OCI-LY7 (cell line): ENCODE measurements at regions not wholly inside any gene's neighbourhood (a gene's known extent, or its start where the extent isn't known, plus 50 kb on each side); places are given as distances from the start of the nearest gene placed in this dataset.

Source experiments
- BruUV-seq: library from RNA; stranded (reverse); fragments of 400-500 nt; replicated peaks from 2 replicates; lab custom pipeline; 2021; lab: Mats Ljungman, UMichigan
- CTCF ChIA-PET: fragments of 300-600 bp; sonication (Branson Sonifier 250); formaldehyde crosslinking; loops from one replicate; lab custom pipeline; 2022; ENCODE audit warnings: antibody characterized with exemption; ENCODE audit not compliant: unreplicated experiment; lab: Charles Lee
- POLR2A ChIA-PET: fragments of 300-600 bp; sonication (Branson Sonifier 250); formaldehyde crosslinking; loops from one replicate; lab custom pipeline; 2022; ENCODE audit warnings: antibody characterized with exemption; lab: Charles Lee
- DNase-seq: peaks from one replicate; pipeline ENCODE4 v3.0.0-alpha.2; 2015; ENCODE audit warnings: low spot score
- H2AFZ ChIP-seq: fragments of 200-600 bp; sonication (generic), shearing (Covaris generic); 2 replicates; pipeline ENCODE4 v1.6.1; 2014; ENCODE audit warnings: mild to moderate bottlenecking, antibody characterized with exemption, low read length, moderate library complexity
- H3K27ac ChIP-seq: fragments of 200-600 bp; sonication (generic); 2 replicates; pipeline ENCODE4 v1.5.1; 2014; ENCODE audit warnings: mixed run types, low read depth, mild to moderate bottlenecking, moderate library complexity, low read length, inconsistent platforms; ENCODE audit not compliant: poor library complexity, severe bottlenecking
- H3K36me3 ChIP-seq: fragments of 200-600 bp; sonication (generic); 2 replicates; pipeline ENCODE4 v1.6.1; 2014; ENCODE audit warnings: mild to moderate bottlenecking, antibody characterized with exemption, low read length, moderate library complexity, mixed read lengths; ENCODE audit not compliant: insufficient read depth
- H3K4me1 ChIP-seq: fragments of 200-600 bp; sonication (generic); 2 replicates; pipeline ENCODE4 v1.5.1; 2014; ENCODE audit warnings: mild to moderate bottlenecking, low read length; ENCODE audit not compliant: insufficient read depth, poor library complexity, severe bottlenecking
- H3K4me2 ChIP-seq: fragments of 200-600 bp; sonication (generic); 2 replicates; pipeline ENCODE4 v1.6.1; 2014; ENCODE audit warnings: mild to moderate bottlenecking, low read length
- H3K4me3 ChIP-seq: fragments of 200-600 bp; sonication (generic); 2 replicates; pipeline ENCODE4 v1.5.1; 2014; ENCODE audit warnings: mild to moderate bottlenecking, low read depth, low read length; ENCODE audit not compliant: poor library complexity, severe bottlenecking
- H3K79me2 ChIP-seq: fragments of 200-600 bp; sonication (generic); 2 replicates; pipeline ENCODE4 v1.6.1; 2016; ENCODE audit warnings: low read depth, mild to moderate bottlenecking, low read length, moderate library complexity, mixed read lengths; ENCODE audit not compliant: insufficient read depth
- H3K9me2 ChIP-seq: fragments of 200-600 bp; sonication (generic); 2 replicates; pipeline ENCODE4 v1.6.1; 2016; ENCODE audit warnings: mild to moderate bottlenecking, low read length, mixed read lengths; ENCODE audit not compliant: insufficient read depth
- H3K9me3 ChIP-seq: fragments of 200-600 bp; sonication (generic); 2 replicates; pipeline ENCODE4 v1.6.1; 2014; ENCODE audit warnings: mild to moderate bottlenecking, mixed run types, low read length, mixed read lengths
- H4K20me1 ChIP-seq: fragments of 200-600 bp; sonication (generic); 2 replicates; pipeline ENCODE4 v1.6.1; 2014; ENCODE audit warnings: mild to moderate bottlenecking, antibody characterized with exemption, low read length, moderate library complexity, mixed read lengths; ENCODE audit not compliant: insufficient read depth
- EZH2phosphoT487 ChIP-seq: fragments of 200-600 bp; sonication (generic); IDR thresholded peaks from 2 replicates; pipeline ENCODE4 v1.6.1; 2018; ENCODE audit warnings: low read depth, borderline replicate concordance, mild to moderate bottlenecking, mixed run types, antibody characterized with exemption, low read length, moderate library complexity, mixed read lengths
- intact Hi-C: fragments of 100-400 bp; cut with micrococcal nuclease; formaldehyde crosslinking; loops from one replicate; pipeline ENCODE4 v1.10.0; 2022; ENCODE audit not compliant: unreplicated experiment
- TF ChIP-seq, protein P1 (sequence below): fragments of 200-600 bp; sonication (generic); conservative IDR thresholded peaks from 2 replicates; pipeline ENCODE4 v1.5.1; 2014; ENCODE audit warnings: mild to moderate bottlenecking, antibody characterized with exemption, low read length, moderate library complexity, mixed read lengths

- ChIA-PET CTCF (no interaction called here), POLR2A (interaction anchor here (0.6 kb wide), 1 partner anchor 57 kb away, joined by 3 read pairs; no protein-coding TSS in a partner anchor)
- no peaks in the 10 kb centered on the region for H4K20me1 ChIP-seq
- BruUV-seq, result no TSS peak
- no peaks in the 10 kb centered on the region for H3K36me3 ChIP-seq
- no peak overlapping the region for H3K4me2 ChIP-seq
- TF ChIP-seq, protein P1, sequence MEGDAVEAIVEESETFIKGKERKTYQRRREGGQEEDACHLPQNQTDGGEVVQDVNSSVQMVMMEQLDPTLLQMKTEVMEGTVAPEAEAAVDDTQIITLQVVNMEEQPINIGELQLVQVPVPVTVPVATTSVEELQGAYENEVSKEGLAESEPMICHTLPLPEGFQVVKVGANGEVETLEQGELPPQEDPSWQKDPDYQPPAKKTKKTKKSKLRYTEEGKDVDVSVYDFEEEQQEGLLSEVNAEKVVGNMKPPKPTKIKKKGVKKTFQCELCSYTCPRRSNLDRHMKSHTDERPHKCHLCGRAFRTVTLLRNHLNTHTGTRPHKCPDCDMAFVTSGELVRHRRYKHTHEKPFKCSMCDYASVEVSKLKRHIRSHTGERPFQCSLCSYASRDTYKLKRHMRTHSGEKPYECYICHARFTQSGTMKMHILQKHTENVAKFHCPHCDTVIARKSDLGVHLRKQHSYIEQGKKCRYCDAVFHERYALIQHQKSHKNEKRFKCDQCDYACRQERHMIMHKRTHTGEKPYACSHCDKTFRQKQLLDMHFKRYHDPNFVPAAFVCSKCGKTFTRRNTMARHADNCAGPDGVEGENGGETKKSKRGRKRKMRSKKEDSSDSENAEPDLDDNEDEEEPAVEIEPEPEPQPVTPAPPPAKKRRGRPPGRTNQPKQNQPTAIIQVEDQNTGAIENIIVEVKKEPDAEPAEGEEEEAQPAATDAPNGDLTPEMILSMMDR, result no peak
- TF ChIP-seq EZH2phosphoT487, result no peak
- H3K9me2 ChIP-seq, result no peaks in the 10 kb centered on the region
- no peaks in the 10 kb centered on the region for H3K79me2 ChIP-seq
- peaks cover 5% of the 10 kb centered on the region for H3K4me1 ChIP-seq
- intact Hi-C loops, result no loop called here
- H3K27ac ChIP-seq, result no peak overlapping the region
- no peak overlapping the region for H2AFZ ChIP-seq
- H3K9me3 ChIP-seq, result no peaks in the 10 kb centered on the region
- no peak overlapping the region for H3K4me3 ChIP-seq
- no peak for DNase-seq
These were observed 300.1 kb downstream of the NOL4 start for GRCh38 chr18:33924576-33924975.

DNA sequence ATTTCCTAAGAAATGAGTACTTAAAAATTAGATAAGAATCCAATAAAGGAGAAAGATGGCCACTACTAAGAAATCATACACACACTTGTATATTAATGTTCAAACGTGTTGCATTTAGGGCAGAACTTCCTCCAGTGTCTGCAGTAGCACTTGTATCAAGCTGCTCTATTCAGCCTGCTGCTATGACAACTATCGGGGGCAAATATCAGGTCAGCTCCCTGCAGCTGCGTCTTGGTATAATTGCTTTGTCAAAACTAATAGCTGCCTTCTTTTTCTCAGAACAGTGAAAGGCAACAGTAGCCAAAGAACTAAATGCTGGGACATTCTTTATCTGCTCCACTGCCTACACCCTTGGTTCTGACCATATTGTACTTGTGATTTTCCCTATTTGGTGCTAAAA, 300.7 kb downstream of the NOL4 start:
- Histone ChIP-seq H3K9me2 (no peaks in the 10 kb centered on the region), H3K4me1 (peaks cover 11% of the 10 kb centered on the region), H3K4me3 (no peak overlapping the region), H4K20me1 (no peaks in the 10 kb centered on the region), H3K9me3 (no peaks in the 10 kb centered on the region), H3K36me3 (no peaks in the 10 kb centered on the region), H3K27ac (no peak overlapping the region), H3K4me2 (no peak overlapping the region), H3K79me2 (no peaks in the 10 kb centered on the region), H2AFZ (no peak overlapping the region)
- no peak for DNase-seq
- intact Hi-C loops, result no loop called here
- ChIA-PET POLR2A (no interaction called here), CTCF (no interaction called here)
- TF ChIP-seq EZH2phosphoT487, result no peak
- TF ChIP-seq, protein P1, result no peak
- no TSS peak for BruUV-seq

DNA sequence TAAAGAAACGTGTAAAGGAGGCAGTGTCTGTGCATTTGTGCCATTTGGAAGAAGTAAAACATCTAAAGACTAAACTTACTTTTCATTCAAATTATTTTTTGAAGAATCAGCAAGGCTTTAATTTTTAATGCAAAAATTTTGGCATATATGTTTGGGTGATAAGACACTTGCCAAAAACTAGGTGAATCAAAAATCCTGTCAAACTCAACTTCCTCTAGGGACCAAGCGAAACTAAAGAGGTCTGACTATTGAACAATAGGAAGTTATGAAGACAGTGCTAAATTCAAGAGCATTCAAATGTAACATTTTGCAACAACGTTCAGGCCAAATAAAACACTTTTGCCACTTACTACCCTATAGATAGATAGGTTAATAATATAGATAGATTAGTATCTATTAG, 306.1 kb downstream of the NOL4 start:
- intact Hi-C loops, result loop anchor here (2.0 kb wide), 1 partner anchor 80 kb away; no protein-coding TSS in a partner anchor
- H2AFZ ChIP-seq, result peak overlapping the region; percentile 94
- H3K27ac ChIP-seq, result peak overlapping the region; percentile 60
- TF ChIP-seq, protein P1, result no peak
- no peak for TF ChIP-seq EZH2phosphoT487
- DNase-seq, result peak; percentile 44
- no peaks in the 10 kb centered on the region for H3K79me2 ChIP-seq
- BruUV-seq, result no TSS peak
- ChIA-PET POLR2A (interaction anchor here (0.6 to 1.8 kb wide), 3 partner anchors 47 to 1190 kb away, joined by 3 to 6 read pairs (median 4); no protein-coding TSS in a partner anchor), CTCF (no interaction called here)
- H3K9me2 ChIP-seq, result no peaks in the 10 kb centered on the region
- H3K4me2 ChIP-seq, result peak overlapping the region; percentile 64
- peaks cover 29% of the 10 kb centered on the region for H3K4me1 ChIP-seq
- no peaks in the 10 kb centered on the region; the same call in 1 of the 2 replicates for H3K36me3 ChIP-seq
- H3K9me3 ChIP-seq, result no peaks in the 10 kb centered on the region
- no peaks in the 10 kb centered on the region for H4K20me1 ChIP-seq
- peak overlapping the region; percentile 38 for H3K4me3 ChIP-seq
